HepG2 (cell line): ENCODE measurements at regions not wholly inside any gene's neighbourhood (a gene's known extent, or its start where the extent isn't known, plus 50 kb on each side); places are given as distances from the start of the nearest gene placed in this dataset.

Source experiments
- CENPX ChIP-seq: sonication (generic); formaldehyde crosslinking; IDR thresholded peaks from 2 replicates; pipeline ENCODE4 v1.9.0; 2021; ENCODE audit warnings: mild to moderate bottlenecking, missing genetic modification reagents, moderate library complexity
- RNF2 ChIP-seq: fragments of 450-650 bp; conservative IDR thresholded peaks from 2 replicates; pipeline ENCODE4 v1.6.1; 2016; ENCODE audit warnings: low read depth
- SMAD3 ChIP-seq: sonication (generic); formaldehyde crosslinking; IDR thresholded peaks from 2 replicates; pipeline ENCODE4 v1.4.0; 2020; ENCODE audit warnings: missing genetic modification reagents
- SSRP1 ChIP-seq: IDR thresholded peaks from 2 replicates; pipeline ENCODE4 v1.6.1; 2016; ENCODE audit warnings: control low read depth
- ZNF781 ChIP-seq: sonication (generic); formaldehyde crosslinking; IDR thresholded peaks from 2 replicates; pipeline ENCODE4 v1.5.1; 2020; ENCODE audit warnings: borderline replicate concordance, mild to moderate bottlenecking, missing genetic modification reagents; ENCODE audit errors: not compliant biosample characterization
- TF ChIP-seq, protein P1 (sequence below): sonication (generic); formaldehyde crosslinking; IDR thresholded peaks from 2 replicates; pipeline ENCODE4 v1.4.0; 2020; ENCODE audit warnings: missing genetic modification reagents, borderline replicate concordance
- TF ChIP-seq, protein P2 (sequence below): sonication (generic); formaldehyde crosslinking; IDR thresholded peaks from 2 replicates; pipeline ENCODE4 v1.9.0; 2021; ENCODE audit warnings: missing genetic modification reagents, mild to moderate bottlenecking, borderline replicate concordance
- TF ChIP-seq, protein P3 (sequence below): sonication (generic); formaldehyde crosslinking; IDR thresholded peaks from 2 replicates; pipeline ENCODE4 v1.4.0; 2020; ENCODE audit warnings: low read depth, mild to moderate bottlenecking, missing genetic modification reagents

GRCh38 chr20:56885521-56885920 is 256.4 kb downstream of the TFAP2C start (continued):
- TF ChIP-seq, protein P1, sequence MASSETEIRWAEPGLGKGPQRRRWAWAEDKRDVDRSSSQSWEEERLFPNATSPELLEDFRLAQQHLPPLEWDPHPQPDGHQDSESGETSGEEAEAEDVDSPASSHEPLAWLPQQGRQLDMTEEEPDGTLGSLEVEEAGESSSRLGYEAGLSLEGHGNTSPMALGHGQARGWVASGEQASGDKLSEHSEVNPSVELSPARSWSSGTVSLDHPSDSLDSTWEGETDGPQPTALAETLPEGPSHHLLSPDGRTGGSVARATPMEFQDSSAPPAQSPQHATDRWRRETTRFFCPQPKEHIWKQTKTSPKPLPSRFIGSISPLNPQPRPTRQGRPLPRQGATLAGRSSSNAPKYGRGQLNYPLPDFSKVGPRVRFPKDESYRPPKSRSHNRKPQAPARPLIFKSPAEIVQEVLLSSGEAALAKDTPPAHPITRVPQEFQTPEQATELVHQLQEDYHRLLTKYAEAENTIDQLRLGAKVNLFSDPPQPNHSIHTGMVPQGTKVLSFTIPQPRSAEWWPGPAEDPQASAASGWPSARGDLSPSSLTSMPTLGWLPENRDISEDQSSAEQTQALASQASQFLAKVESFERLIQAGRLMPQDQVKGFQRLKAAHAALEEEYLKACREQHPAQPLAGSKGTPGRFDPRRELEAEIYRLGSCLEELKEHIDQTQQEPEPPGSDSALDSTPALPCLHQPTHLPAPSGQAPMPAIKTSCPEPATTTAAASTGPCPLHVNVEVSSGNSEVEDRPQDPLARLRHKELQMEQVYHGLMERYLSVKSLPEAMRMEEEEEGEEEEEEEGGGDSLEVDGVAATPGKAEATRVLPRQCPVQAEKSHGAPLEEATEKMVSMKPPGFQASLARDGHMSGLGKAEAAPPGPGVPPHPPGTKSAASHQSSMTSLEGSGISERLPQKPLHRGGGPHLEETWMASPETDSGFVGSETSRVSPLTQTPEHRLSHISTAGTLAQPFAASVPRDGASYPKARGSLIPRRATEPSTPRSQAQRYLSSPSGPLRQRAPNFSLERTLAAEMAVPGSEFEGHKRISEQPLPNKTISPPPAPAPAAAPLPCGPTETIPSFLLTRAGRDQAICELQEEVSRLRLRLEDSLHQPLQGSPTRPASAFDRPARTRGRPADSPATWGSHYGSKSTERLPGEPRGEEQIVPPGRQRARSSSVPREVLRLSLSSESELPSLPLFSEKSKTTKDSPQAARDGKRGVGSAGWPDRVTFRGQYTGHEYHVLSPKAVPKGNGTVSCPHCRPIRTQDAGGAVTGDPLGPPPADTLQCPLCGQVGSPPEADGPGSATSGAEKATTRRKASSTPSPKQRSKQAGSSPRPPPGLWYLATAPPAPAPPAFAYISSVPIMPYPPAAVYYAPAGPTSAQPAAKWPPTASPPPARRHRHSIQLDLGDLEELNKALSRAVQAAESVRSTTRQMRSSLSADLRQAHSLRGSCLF (CRISPR knock-in tag): no peak
- TF ChIP-seq RNF2 (no peak), SSRP1 (CRISPR knock-in tag) (no peak), CENPX (no peak), ZNF781 (CRISPR knock-in tag) (no peak), SMAD3 (CRISPR knock-in tag) (no peak)
- TF ChIP-seq, protein P2, sequence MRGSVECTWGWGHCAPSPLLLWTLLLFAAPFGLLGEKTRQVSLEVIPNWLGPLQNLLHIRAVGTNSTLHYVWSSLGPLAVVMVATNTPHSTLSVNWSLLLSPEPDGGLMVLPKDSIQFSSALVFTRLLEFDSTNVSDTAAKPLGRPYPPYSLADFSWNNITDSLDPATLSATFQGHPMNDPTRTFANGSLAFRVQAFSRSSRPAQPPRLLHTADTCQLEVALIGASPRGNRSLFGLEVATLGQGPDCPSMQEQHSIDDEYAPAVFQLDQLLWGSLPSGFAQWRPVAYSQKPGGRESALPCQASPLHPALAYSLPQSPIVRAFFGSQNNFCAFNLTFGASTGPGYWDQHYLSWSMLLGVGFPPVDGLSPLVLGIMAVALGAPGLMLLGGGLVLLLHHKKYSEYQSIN (CRISPR knock-in tag): no peak
- TF ChIP-seq, protein P3, sequence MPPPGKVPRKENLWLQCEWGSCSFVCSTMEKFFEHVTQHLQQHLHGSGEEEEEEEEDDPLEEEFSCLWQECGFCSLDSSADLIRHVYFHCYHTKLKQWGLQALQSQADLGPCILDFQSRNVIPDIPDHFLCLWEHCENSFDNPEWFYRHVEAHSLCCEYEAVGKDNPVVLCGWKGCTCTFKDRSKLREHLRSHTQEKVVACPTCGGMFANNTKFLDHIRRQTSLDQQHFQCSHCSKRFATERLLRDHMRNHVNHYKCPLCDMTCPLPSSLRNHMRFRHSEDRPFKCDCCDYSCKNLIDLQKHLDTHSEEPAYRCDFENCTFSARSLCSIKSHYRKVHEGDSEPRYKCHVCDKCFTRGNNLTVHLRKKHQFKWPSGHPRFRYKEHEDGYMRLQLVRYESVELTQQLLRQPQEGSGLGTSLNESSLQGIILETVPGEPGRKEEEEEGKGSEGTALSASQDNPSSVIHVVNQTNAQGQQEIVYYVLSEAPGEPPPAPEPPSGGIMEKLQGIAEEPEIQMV (CRISPR knock-in tag): no peak
